ENCODE measurements at regions not wholly inside any gene's neighbourhood (a gene's known extent, or its start where the extent isn't known, plus 50 kb on each side); places are given as distances from the start of the nearest gene placed in this dataset.

- TF ChIP-seq GATA2 (IDR thresholded peaks at IDR 0.05; ENCODE audit: low read depth, low read length): no peak
- no peak for TF ChIP-seq GATA3 (IDR thresholded peaks at IDR 0.05; ENCODE audit: low read depth, low read length)
These were observed 75.8 kb downstream of the DAD1 start for GRCh38 chr14:22513066-22513812.

- TF ChIP-seq GATA3 (IDR thresholded peaks at IDR 0.05; ENCODE audit: low read depth, low read length) (no peak), GATA2 (IDR thresholded peaks at IDR 0.05; ENCODE audit: low read depth, low read length) (no peak)
These were observed 76.8 kb downstream of the DAD1 start for GRCh38 chr14:22512106-22512814.

- TF ChIP-seq GATA2 (IDR thresholded peaks at IDR 0.05; ENCODE audit: low read depth, low read length): no peak
- TF ChIP-seq GATA3 (IDR thresholded peaks at IDR 0.05; ENCODE audit: low read depth, low read length): no peak
These were observed 78.4 kb downstream of the DAD1 start for GRCh38 chr14:22510527-22511110.

GRCh38 chr14:22509751-22510300 is 79.2 kb downstream of the DAD1 start:
- no peak for TF ChIP-seq GATA2 (IDR thresholded peaks at IDR 0.05; ENCODE audit: low read depth, low read length)
- TF ChIP-seq GATA3 (IDR thresholded peaks at IDR 0.05; ENCODE audit: low read depth, low read length): no peak

GRCh38 chr14:22509036-22509709 is 79.9 kb downstream of the DAD1 start:
- TF ChIP-seq GATA2 (IDR thresholded peaks at IDR 0.05; ENCODE audit: low read depth, low read length) (no peak), GATA3 (IDR thresholded peaks at IDR 0.05; ENCODE audit: low read depth, low read length) (no peak)

- no peak for TF ChIP-seq GATA3 (IDR thresholded peaks at IDR 0.05; ENCODE audit: low read depth, low read length)
- no peak for TF ChIP-seq GATA2 (IDR thresholded peaks at IDR 0.05; ENCODE audit: low read depth, low read length)
These were observed 80.4 kb downstream of the DAD1 start for GRCh38 chr14:22508662-22509035.

GRCh38 chr14:22508150-22508457 is 80.9 kb downstream of the DAD1 start:
- no peak for TF ChIP-seq GATA3 (IDR thresholded peaks at IDR 0.05; ENCODE audit: low read depth, low read length)
- no peak for TF ChIP-seq GATA2 (IDR thresholded peaks at IDR 0.05; ENCODE audit: low read depth, low read length)

GRCh38 chr14:22506778-22507351 is 82.2 kb downstream of the DAD1 start:
- TF ChIP-seq GATA3 (IDR thresholded peaks at IDR 0.05; ENCODE audit: low read depth, low read length): no peak

GRCh38 chr14:22506378-22506710 is 82.7 kb downstream of the DAD1 start:
- TF ChIP-seq GATA2 (IDR thresholded peaks at IDR 0.05; ENCODE audit: low read depth, low read length): no peak
- no peak for TF ChIP-seq GATA3 (IDR thresholded peaks at IDR 0.05; ENCODE audit: low read depth, low read length)

GRCh38 chr14:22505697-22506377 is 83.2 kb downstream of the DAD1 start:
- no peak for TF ChIP-seq GATA2 (IDR thresholded peaks at IDR 0.05; ENCODE audit: low read depth, low read length)
- TF ChIP-seq GATA3 (IDR thresholded peaks at IDR 0.05; ENCODE audit: low read depth, low read length): no peak

- no peak for TF ChIP-seq GATA3 (IDR thresholded peaks at IDR 0.05; ENCODE audit: low read depth, low read length)
- no peak for TF ChIP-seq GATA2 (IDR thresholded peaks at IDR 0.05; ENCODE audit: low read depth, low read length)
These were observed 83.7 kb downstream of the DAD1 start for GRCh38 chr14:22505309-22505696.

GRCh38 chr14:22502551-22502950 is 86.5 kb downstream of the DAD1 start:
- TF ChIP-seq GATA3 (IDR thresholded peaks at IDR 0.05; ENCODE audit: low read depth, low read length) (no peak), GATA2 (IDR thresholded peaks at IDR 0.05; ENCODE audit: low read depth, low read length) (no peak)

- TF ChIP-seq GATA2 (IDR thresholded peaks at IDR 0.05; ENCODE audit: low read depth, low read length): no peak
- no peak for TF ChIP-seq GATA3 (IDR thresholded peaks at IDR 0.05; ENCODE audit: low read depth, low read length)
These were observed 87.0 kb downstream of the DAD1 start for GRCh38 chr14:22502007-22502406.
